SU-DHL-6 (cell line): ENCODE measurements at regions not wholly inside any gene's neighbourhood (a gene's known extent, or its start where the extent isn't known, plus 50 kb on each side); places are given as distances from the start of the nearest gene placed in this dataset.

Source experiments
- H2AFZ ChIP-seq: fragments of 200-600 bp; sonication (generic); 2 replicates; pipeline ENCODE4 v1.6.1; 2014; ENCODE audit warnings: low read depth, mild to moderate bottlenecking, moderate library complexity, mixed read lengths, antibody characterized with exemption, low read length; ENCODE audit not compliant: severe bottlenecking
- H3F3A ChIP-seq: fragments of 200-600 bp; shearing (Covaris generic); 2 replicates; pipeline ENCODE4 v1.6.0; 2016; ENCODE audit warnings: antibody characterized with exemption, mild to moderate bottlenecking; ENCODE audit not compliant: insufficient read depth
- H3K27ac ChIP-seq: fragments of 200-600 bp; sonication (generic); 2 replicates; pipeline ENCODE4 v1.5.1; 2016; ENCODE audit warnings: low read depth, mild to moderate bottlenecking, low read length, moderate library complexity, mixed read lengths
- H3K27me3 ChIP-seq: fragments of 200-600 bp; sonication (generic), shearing (Covaris generic); 2 replicates; pipeline ENCODE4 v1.6.0; 2014; ENCODE audit warnings: mild to moderate bottlenecking, low read length
- H3K36me3 ChIP-seq: fragments of 200-600 bp; sonication (generic); 2 replicates; pipeline ENCODE4 v1.6.1; 2014; ENCODE audit warnings: mild to moderate bottlenecking, low read length, mixed read lengths
- H3K4me2 ChIP-seq: fragments of 300-600, 200-600 bp; shearing (Covaris generic), sonication (generic); 2 replicates; pipeline ENCODE4 v1.6.0; 2014; ENCODE audit warnings: low read length, low read depth, mild to moderate bottlenecking; ENCODE audit not compliant: poor library complexity, severe bottlenecking
- H3K4me3 ChIP-seq: fragments of 200-600 bp; sonication (generic); 2 replicates; pipeline ENCODE4 v1.5.1; 2014; ENCODE audit warnings: antibody characterized with exemption, low read length, mild to moderate bottlenecking, mixed read lengths; ENCODE audit not compliant: insufficient read depth, poor library complexity, severe bottlenecking
- H3K79me2 ChIP-seq: fragments of 200-600 bp; sonication (generic); 2 replicates; pipeline ENCODE4 v1.6.1; 2014; ENCODE audit warnings: mild to moderate bottlenecking, low read length, moderate library complexity; ENCODE audit not compliant: insufficient read depth
- H3K9ac ChIP-seq: fragments of 200-600 bp; sonication (generic); 2 replicates; pipeline ENCODE4 v1.7.0; 2014; ENCODE audit warnings: mild to moderate bottlenecking, low read length
- H3K9me2 ChIP-seq: fragments of 200-600 bp; sonication (generic); replicated peaks from 2 replicates; pipeline ENCODE4 v1.6.1; 2014; ENCODE audit warnings: low read length; ENCODE audit not compliant: insufficient read depth
- H3K9me3 ChIP-seq: fragments of 200-600 bp; sonication (generic); 2 replicates; pipeline ENCODE4 v1.6.1; 2014; ENCODE audit warnings: low read length, mixed read lengths; ENCODE audit not compliant: insufficient read depth
- H4K20me1 ChIP-seq: fragments of 200-600 bp; sonication (generic); 2 replicates; pipeline ENCODE4 v1.6.1; 2014; ENCODE audit warnings: low read depth, mild to moderate bottlenecking, antibody characterized with exemption, low read length, moderate library complexity, mixed read lengths
- EZH2phosphoT487 ChIP-seq: fragments of 200-600 bp; sonication (generic), shearing (Covaris generic); conservative IDR thresholded peaks from 2 replicates; pipeline ENCODE4 v1.6.1; 2018; ENCODE audit warnings: mild to moderate bottlenecking, antibody characterized with exemption, low read length, moderate library complexity, mixed read lengths
- TF ChIP-seq, protein P1 (sequence below): fragments of 200-600 bp; sonication (generic); IDR thresholded peaks from one replicate; pipeline ENCODE4 v1.5.1; 2017; ENCODE audit warnings: antibody characterized with exemption, mild to moderate bottlenecking, low read length, moderate library complexity; ENCODE audit not compliant: insufficient read depth, poor library complexity, severe bottlenecking

DNA sequence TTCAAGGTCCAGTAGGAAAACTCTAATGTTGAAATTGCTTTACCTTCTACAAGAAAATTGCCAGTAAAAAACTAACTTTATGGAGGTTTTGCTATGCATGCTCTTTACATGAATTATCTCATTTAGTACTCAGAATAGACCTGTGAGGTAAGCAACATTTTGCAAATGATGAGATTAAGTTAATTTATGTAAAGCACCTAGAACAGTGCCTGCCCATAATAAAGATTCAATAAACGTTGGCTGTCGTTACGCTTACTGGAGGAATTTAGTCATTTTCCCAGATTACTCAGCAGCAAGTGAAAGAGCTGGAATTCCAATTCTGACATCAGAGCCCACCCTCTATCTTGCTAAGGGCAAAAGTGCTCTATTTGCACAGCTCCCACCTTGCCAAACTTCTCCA, 69.4 kb upstream of the ARID1B start:
- Histone ChIP-seq H3K36me3 (no peaks in the 10 kb centered on the region), H3K9me3 (no peaks in the 10 kb centered on the region), H3K9ac (no peak overlapping the region), H3K4me3 (no peak overlapping the region), H3K79me2 (no peaks in the 10 kb centered on the region), H3K27ac (no peak overlapping the region), H2AFZ (no peak overlapping the region), H3K27me3 (no peaks in the 10 kb centered on the region), H3K4me2 (no peak overlapping the region), H3F3A (no peaks in the 10 kb centered on the region), H4K20me1 (no peaks in the 10 kb centered on the region), H3K9me2 (no peaks in the 10 kb centered on the region)
- TF ChIP-seq, protein P1, sequence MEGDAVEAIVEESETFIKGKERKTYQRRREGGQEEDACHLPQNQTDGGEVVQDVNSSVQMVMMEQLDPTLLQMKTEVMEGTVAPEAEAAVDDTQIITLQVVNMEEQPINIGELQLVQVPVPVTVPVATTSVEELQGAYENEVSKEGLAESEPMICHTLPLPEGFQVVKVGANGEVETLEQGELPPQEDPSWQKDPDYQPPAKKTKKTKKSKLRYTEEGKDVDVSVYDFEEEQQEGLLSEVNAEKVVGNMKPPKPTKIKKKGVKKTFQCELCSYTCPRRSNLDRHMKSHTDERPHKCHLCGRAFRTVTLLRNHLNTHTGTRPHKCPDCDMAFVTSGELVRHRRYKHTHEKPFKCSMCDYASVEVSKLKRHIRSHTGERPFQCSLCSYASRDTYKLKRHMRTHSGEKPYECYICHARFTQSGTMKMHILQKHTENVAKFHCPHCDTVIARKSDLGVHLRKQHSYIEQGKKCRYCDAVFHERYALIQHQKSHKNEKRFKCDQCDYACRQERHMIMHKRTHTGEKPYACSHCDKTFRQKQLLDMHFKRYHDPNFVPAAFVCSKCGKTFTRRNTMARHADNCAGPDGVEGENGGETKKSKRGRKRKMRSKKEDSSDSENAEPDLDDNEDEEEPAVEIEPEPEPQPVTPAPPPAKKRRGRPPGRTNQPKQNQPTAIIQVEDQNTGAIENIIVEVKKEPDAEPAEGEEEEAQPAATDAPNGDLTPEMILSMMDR = no peak
- no peak for TF ChIP-seq EZH2phosphoT487

DNA sequence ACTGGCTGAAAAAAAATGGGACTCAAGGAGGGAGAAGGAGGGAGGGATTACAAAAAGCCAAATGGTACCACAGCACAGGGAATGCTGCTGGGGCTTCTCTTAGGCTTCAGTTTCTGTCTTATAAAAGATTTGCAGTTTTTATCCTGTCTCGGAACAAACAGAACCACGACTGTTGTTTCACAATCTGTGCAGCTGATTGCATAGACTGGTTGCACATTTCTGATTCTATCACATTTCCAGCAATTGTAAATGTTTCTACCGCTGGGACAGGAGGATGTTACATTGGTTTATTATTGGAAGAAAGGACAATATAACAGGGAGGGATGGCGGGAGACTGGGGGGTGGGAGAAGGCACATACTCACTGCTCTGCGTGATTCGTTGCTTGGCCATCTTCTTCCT, 73.5 kb upstream of the ARID1B start:
- H3K27ac ChIP-seq = no peak overlapping the region
- no peaks in the 10 kb centered on the region for H3K9me2 ChIP-seq
- no peaks in the 10 kb centered on the region for H4K20me1 ChIP-seq
- no peak overlapping the region for H3K4me3 ChIP-seq
- H3K9ac ChIP-seq = no peak overlapping the region
- no peak overlapping the region for H2AFZ ChIP-seq
- no peaks in the 10 kb centered on the region for H3K27me3 ChIP-seq
- no peaks in the 10 kb centered on the region for H3K79me2 ChIP-seq
- H3K36me3 ChIP-seq = no peaks in the 10 kb centered on the region
- no peaks in the 10 kb centered on the region for H3F3A ChIP-seq
- H3K4me2 ChIP-seq = no peak overlapping the region
- no peaks in the 10 kb centered on the region for H3K9me3 ChIP-seq
- TF ChIP-seq, protein P1 = no peak
- TF ChIP-seq EZH2phosphoT487 = no peak

DNA sequence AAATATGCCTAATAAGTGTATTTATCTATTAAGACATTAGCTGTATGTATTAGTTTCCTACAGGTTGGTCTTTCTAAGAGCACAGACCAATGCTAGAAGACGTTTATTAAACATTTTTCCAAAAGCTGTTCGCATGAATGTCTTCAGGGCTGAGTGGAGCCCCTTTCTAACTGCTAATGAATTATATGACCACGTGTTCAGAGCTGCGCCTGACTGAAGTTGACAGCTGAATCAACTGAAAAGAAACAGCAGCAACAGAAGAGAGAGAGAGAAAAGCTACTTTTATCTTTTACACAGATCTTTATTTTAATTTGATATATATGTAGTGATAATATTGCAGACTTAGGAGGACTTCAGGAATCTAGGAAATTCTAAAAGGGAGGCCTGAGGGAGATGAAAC, 75.2 kb upstream of the ARID1B start:
- Histone ChIP-seq H3K4me3 (no peak overlapping the region), H3K27ac (no peak overlapping the region), H3K27me3 (no peaks in the 10 kb centered on the region), H4K20me1 (no peaks in the 10 kb centered on the region), H3K4me2 (no peak overlapping the region), H2AFZ (no peak overlapping the region), H3K9me3 (no peaks in the 10 kb centered on the region), H3K9ac (no peak overlapping the region), H3F3A (peaks cover 13% of the 10 kb centered on the region), H3K79me2 (no peaks in the 10 kb centered on the region), H3K36me3 (no peaks in the 10 kb centered on the region), H3K9me2 (no peaks in the 10 kb centered on the region)
- TF ChIP-seq, protein P1 = no peak
- TF ChIP-seq EZH2phosphoT487 = no peak
